ENCODE measurements at regions not wholly inside any gene's neighbourhood (a gene's known extent, or its start where the extent isn't known, plus 50 kb on each side); places are given as distances from the start of the nearest gene placed in this dataset.

DNA sequence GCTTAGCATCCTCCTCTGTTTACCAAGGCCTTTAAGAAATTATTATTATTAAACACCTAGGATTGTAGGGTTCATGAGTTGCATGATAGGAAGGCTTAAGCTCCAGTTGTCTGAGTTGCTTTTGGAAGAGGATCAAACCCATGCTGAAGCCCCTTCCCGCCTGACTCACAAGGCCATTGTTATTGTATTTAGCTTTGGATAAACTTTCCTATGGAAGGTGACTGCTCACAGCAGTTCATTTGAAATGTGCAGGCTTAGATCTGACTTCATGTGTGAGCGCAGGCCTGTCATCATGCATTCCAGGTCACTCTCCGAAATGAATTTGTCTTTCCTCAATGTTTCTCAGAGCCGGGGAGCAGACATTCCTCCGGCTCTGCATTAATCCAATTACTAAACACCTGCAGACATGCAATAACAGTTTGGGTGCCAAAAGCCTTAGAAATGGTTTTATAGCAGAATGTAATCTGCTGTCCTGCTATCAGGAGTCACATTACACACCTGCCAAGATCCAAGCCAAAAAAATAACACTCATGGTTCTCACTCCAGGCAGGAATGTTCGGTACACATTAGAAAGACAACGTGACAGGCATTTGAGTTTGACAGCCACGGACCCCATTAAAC is 119.9 kb downstream of the OSR1 start:
- in situ Hi-C loops (cut with MboI; ENCODE audit: low sequenced_read_pairs), result no loop called here

DNA sequence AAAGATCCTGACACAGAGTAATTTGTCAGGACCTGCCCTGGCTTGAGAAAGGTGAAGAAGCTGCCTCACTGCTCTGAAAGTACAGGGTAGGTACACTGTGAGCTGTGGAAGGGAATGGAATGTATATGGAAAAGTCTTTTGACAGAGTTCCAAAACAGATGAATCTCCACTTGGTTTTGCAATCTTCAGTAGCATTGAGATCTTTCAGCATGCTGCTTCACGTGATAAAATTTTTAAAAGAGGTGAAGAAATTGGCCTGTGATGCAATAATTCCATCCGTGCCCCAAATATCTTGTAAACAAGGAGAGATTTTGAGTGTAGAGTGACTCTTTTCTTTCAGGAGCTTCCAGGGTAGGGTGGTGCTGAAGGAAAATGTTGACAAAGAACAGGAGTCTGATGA is 123.1 kb downstream of the OSR1 start:
- in situ Hi-C loops (cut with MboI; ENCODE audit: low sequenced_read_pairs), result no loop called here

GRCh38 chr2:19232312-19232711 is 126.1 kb downstream of the OSR1 start:
- in situ Hi-C loops (cut with MboI; ENCODE audit: low sequenced_read_pairs), result no loop called here

DNA sequence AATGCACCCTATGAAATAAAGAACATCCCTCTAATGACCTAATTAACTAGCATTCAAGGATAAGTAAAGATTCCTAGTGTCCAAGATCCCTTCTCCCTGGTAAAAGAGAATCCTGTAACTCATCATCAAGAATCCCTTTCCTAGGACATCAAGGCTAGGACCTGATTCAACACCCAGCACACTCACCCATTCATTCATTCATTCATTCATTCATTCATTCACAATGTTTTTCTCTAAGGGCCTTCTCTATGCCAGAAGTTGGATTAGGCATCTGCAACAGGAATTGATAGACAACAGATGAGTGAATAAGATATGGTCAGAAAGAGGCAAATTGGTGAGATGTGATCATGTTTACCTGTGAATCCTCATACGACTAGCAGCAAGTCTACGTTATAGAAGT is 126.8 kb downstream of the OSR1 start:
- in situ Hi-C loops (cut with MboI; ENCODE audit: low sequenced_read_pairs), result no loop called here

- in situ Hi-C loops (cut with MboI; ENCODE audit: low sequenced_read_pairs), result no loop called here
These were observed 127.8 kb downstream of the OSR1 start for GRCh38 chr2:19230626-19231025.

DNA sequence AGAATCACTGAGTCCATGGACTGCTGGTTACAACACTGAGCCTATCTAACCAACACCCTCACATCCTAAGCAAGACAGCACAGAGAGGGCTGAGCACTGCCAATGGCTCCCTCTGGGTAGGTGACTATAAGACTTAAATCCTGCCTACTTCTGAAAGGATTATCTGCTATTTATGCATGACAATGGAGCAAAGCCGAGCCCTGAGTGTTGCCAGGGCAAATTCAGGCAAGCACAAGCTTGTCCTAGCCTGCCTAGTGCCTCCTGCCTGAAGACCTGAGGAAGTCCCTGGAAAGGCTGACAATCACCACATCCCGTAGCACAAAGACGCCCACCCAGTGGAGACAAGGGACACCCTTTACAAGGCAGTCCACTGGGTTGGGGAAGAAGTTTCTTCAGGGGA is 129.7 kb downstream of the OSR1 start:
- in situ Hi-C loops (cut with MboI; ENCODE audit: low sequenced_read_pairs), result no loop called here

- in situ Hi-C loops (cut with MboI; ENCODE audit: low sequenced_read_pairs), result no loop called here
These were observed 130.2 kb downstream of the OSR1 start for GRCh38 chr2:19228181-19228593.

GRCh38 chr2:19226871-19227270 is 131.6 kb downstream of the OSR1 start:
- in situ Hi-C loops (cut with MboI; ENCODE audit: low sequenced_read_pairs), result no loop called here

DNA sequence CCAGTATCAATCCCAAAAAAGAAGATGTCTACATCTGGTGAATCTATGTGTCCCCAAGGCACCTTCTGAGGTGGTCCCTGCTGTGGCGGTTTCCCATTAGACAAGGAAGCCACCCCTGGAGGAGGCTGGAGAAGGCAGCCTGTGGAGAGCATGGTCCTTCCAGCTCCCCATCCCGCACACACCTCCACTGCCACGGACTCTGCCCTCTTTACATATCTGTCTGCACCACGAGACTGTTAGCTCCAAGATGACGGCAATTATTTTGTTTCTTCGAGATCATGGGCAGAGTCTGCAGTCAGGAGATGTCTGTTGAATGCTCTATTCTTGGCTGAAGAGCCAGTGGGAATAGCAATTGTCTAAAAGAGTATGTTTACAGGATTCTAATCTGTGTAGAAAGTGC is 132.0 kb downstream of the OSR1 start:
- in situ Hi-C loops (cut with MboI; ENCODE audit: low sequenced_read_pairs), result no loop called here

DNA sequence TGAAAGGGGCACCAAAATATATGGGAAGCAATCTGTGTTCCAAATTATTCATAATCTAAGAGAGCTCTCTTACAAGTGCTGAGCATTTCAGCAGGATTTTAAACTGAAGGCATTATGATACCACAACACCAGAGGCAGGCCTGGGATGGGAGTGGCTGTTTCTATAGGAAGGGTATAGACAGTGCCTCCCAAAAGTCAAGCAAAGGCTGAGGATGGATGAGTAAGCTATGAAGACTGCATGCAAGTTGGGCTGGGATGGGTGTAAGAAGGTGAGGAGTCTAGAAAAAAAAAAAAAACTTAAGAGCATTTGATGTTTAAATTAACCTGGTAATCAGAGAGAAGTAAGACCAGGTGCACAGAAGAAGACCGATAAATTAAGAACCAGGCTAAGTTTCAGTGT is 132.5 kb downstream of the OSR1 start:
- in situ Hi-C loops (cut with MboI; ENCODE audit: low sequenced_read_pairs), result no loop called here

DNA sequence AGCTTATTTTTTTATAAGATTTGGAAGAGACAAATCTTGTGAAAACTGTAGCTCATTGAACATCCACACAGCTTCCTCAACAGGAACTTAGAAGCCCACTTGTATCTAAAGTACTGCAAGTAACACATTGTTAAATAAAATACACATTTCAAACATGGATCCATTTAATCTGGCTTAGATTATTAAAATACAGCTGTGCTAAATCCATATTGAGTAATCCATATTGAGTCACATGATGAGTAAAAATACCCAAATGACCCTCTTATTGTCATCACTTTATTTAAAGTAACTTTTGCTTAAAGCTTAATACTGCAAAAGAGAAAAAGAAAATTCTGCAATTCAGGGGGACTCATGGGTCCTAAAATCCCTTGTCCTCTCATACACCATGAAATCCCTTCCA is 133.3 kb downstream of the OSR1 start:
- in situ Hi-C loops (cut with MboI; ENCODE audit: low sequenced_read_pairs), result no loop called here

DNA sequence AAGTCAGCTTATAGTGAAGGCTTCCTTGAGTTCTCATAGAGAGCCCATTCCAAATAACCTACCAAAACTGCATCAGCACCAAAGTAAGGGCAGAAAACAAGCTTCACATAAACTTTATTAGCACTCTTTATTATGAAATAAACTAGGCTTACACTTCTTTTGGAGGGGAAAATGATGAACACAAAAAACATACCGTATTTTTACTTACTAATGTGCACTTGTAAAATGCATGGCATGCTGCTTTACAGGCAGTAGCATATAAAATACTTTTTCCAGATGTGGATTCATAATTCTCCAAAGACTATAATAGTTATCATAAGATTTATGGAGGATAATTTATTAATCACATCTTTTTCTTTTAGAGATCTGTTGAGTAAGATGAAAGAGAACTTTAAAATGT is 133.9 kb downstream of the OSR1 start:
- in situ Hi-C loops (cut with MboI; ENCODE audit: low sequenced_read_pairs), result no loop called here

DNA sequence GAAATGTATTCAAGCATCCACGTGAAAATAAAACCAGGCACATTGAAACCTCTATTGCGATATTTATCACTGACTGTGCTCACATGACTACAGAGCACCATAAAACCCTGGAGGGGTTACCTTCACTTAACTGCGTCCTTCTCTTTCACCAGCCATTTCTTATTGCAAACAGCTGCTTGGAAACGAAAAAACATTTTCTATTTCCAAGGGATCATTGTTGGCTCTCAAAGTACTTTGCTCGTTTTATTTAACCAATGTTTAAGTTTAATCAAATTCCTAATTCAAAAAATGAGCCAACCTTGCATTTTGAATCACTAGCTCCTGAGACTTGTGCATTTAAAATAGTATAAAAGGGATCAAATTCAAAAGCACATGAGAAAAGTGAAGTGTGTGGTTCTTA is 134.4 kb downstream of the OSR1 start:
- in situ Hi-C loops (cut with MboI; ENCODE audit: low sequenced_read_pairs), result no loop called here

DNA sequence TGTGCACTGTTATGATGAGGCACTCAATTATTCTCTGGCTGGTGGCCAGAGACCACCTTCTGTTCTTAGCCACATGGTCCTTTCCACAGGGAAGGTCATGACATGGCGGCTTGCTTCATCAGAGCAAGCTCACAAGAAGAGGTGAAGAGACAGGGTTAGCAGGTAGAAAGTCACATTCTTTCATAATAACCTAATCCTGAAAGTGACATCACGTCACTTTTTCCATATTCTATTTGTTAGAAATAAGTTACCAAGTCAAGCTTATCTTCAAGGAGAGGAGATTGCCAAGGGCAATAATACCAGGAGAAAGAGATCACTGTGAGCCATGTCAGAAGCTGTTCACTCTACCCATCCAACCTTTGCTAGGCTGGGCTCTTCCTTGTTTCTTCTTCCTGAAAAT is 139.4 kb downstream of the OSR1 start:
- in situ Hi-C loops (cut with MboI; ENCODE audit: low sequenced_read_pairs), result no loop called here

DNA sequence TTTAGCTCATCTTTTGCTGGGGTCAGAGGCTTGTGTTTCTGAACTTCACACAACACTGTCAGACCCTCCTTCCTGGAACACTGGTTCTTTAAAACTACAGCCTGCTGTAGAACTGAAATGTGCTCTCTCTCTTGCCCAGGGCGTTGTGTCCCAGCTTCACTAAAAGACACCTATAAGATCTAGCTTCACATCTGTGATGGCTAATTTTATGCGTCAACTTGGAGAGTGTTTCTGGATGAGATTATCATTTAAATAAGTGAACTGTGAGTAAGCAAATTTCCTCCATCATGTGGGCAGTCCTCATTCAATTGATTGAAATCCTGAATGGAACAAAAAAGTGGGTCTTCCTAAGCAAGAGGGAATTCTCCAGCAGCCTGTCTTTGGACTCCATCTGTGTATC is 140.3 kb downstream of the OSR1 start:
- in situ Hi-C loops (cut with MboI; ENCODE audit: low sequenced_read_pairs), result no loop called here

DNA sequence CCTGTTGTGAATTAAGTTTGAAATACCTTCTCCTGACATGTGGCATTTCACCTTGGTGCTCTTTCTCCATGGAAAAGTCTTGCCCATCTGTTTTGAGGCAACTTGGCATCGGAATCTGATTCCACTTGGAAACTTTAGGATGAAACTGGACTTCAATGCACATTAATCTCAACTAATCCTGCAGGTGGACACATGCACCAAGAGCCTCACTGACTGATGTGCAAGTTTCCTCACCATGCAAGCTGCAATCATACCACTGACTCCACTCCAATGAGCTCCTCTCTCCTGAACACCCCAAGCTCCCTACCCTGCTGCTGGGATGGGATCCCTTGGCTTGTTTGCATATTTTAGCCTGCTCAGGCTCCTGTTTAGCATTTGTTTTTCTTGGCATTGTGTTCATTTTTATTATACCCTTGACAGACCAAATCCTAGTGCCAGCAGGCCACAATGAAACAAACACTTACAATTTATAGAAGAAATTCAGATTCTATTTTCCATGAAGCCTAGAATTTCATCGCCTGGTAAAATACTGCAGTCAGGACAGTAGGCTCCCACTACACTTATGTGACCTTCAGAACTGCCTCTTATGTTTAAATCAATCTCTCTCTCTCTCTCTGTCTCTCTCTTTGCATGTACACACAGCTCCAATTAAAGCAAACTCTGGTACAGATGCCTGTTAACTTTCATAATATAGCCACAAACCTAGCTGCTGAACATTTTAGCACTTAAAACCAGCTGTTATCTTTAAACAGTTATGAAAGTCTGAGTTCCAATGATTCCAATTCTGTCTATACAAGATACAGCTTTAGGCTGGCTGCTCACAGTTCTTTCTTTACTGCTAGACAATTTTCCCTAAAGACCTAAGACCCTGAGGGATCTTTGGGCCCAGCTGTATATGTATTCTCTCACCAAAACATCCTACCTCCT is 141.5 kb downstream of the OSR1 start:
- in situ Hi-C loops (cut with MboI; ENCODE audit: low sequenced_read_pairs), result no loop called here

- in situ Hi-C loops (cut with MboI; ENCODE audit: low sequenced_read_pairs), result no loop called here
These were observed 142.2 kb downstream of the OSR1 start for GRCh38 chr2:19216238-19216637.

DNA sequence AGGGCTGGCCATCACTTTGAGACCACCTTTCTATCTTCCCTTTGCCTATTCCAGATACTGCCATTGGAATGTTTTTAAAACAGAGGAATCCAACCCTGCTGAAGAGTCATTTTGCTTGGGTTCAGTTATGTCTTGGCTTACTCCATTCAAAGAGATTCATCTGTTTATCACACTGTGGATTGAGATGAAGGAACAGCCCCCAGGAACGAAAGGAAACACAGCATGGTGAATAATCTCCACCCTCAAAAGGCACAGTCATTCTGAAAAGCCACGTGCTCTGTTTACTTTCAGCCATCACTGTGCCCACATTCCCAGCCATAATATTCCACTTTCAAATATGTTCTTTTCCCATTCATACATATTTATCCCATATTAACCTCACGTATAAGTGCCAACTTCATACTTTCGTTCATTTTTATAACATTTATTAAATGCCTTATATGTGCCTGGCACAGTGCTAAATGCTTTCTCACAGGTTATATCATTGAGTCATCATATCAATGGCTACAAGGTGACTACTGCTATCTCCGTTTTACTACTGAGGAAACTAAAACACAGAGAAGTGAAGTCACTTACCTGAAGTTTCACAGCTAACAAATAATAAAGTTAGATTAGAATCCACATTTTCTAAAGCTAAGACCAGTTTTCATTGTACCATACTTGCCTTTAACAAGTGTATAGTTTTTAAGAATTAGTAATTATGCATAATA is 143.6 kb downstream of the OSR1 start:
- in situ Hi-C loops (cut with MboI; ENCODE audit: low sequenced_read_pairs), result no loop called here

GRCh38 chr2:19209575-19210341 is 148.7 kb downstream of the OSR1 start:
- in situ Hi-C loops (cut with MboI; ENCODE audit: low sequenced_read_pairs), result no loop called here

GRCh38 chr2:19208479-19209199 is 149.8 kb downstream of the OSR1 start:
- in situ Hi-C loops (cut with MboI; ENCODE audit: low sequenced_read_pairs), result no loop called here

Data from HL-60/S4 treated with retinoic acid at 250 ng/mL for 4 days and 3 days (cell line).